Panc1 (cell line): ENCODE measurements at regions not wholly inside any gene's neighbourhood (a gene's known extent, or its start where the extent isn't known, plus 50 kb on each side); places are given as distances from the start of the nearest gene placed in this dataset.

Experiments used
- ATAC-seq: fragments of 200-7000 bp; cut with Tn5 transposase; 2 replicates; pipeline ENCODE4 v1.9.1; 2020; ENCODE audit warnings: mild to moderate bottlenecking, moderate library complexity
- BruUV-seq: library from RNA; stranded (reverse); fragments of 400-500 nt; replicated peaks from 2 replicates; lab custom pipeline; 2021; lab: Mats Ljungman, UMichigan
- CTCF ChIA-PET: fragments of 300-600 bp; sonication (Branson Sonifier 250); formaldehyde crosslinking; loops from one replicate; lab custom pipeline; 2022; ENCODE audit warnings: antibody characterized with exemption; lab: Charles Lee
- POLR2A ChIA-PET: fragments of 300-600 bp; sonication (Branson Sonifier 250); formaldehyde crosslinking; loops from one replicate; lab custom pipeline; 2022; ENCODE audit warnings: antibody characterized with exemption; lab: Charles Lee
- DNase-seq: peaks from one replicate; pipeline ENCODE4 v3.0.0-alpha.2; 2010; ENCODE audit warnings: low read depth, low spot score
- H3K27ac ChIP-seq: 2 replicates; pipeline ENCODE4 v1.5.1; 2011; ENCODE audit warnings: mild to moderate bottlenecking, low read length, inconsistent platforms
- H3K27me3 ChIP-seq: fragments of 200-500 bp; sonication (Bioruptor generic); 2 replicates; pipeline ENCODE4 v1.6.0; 2014; ENCODE audit warnings: low read length, inconsistent platforms; ENCODE audit not compliant: control insufficient read depth, insufficient read depth
- H3K36me3 ChIP-seq: fragments of 200-500 bp; sonication (Bioruptor generic); 2 replicates; pipeline ENCODE4 v1.5.1; 2014; ENCODE audit warnings: inconsistent platforms, mild to moderate bottlenecking, low read length, moderate library complexity; ENCODE audit not compliant: control insufficient read depth, insufficient read depth
- H3K4me1 ChIP-seq: 2 replicates; pipeline ENCODE4 v1.5.1; 2011; ENCODE audit warnings: inconsistent platforms, mild to moderate bottlenecking, low read length, moderate library complexity; ENCODE audit not compliant: control insufficient read depth, insufficient read depth
- H3K4me3 ChIP-seq, 2 experiments: 2 replicates each; pipeline ENCODE4 v1.5.1; 2011 to 2012; ENCODE audit warnings: low read depth in 2 of 2, low read length in 2 of 2, mild to moderate bottlenecking in 2 of 2, inconsistent platforms in 1 of 2, moderate library complexity in 1 of 2
- H3K9me3 ChIP-seq: fragments of 200-500 bp; sonication (Bioruptor generic); 2 replicates; pipeline ENCODE4 v1.5.1; 2014; ENCODE audit warnings: low read depth, mild to moderate bottlenecking, inconsistent platforms, low read length, moderate library complexity; ENCODE audit not compliant: control insufficient read depth, insufficient read depth
- CTCF ChIP-seq: fragments of 450-650 bp; IDR thresholded peaks from 2 replicates; pipeline ENCODE4 v1.5.1; 2017; ENCODE audit warnings: mild to moderate bottlenecking
- POLR2AphosphoS5 ChIP-seq: IDR thresholded peaks from 2 replicates; pipeline ENCODE4 v1.6.1; 2012; ENCODE audit warnings: mild to moderate bottlenecking, low read depth, low read length, moderate library complexity
- REST ChIP-seq, 2 experiments: IDR thresholded peaks; 2 replicates each; pipeline ENCODE4 v1.6.1; 2011 to 2012; ENCODE audit warnings: low read depth in 2 of 2, control low read depth in 1 of 2, low read length in 1 of 2, mild to moderate bottlenecking in 1 of 2, moderate library complexity in 1 of 2; ENCODE audit not compliant: insufficient read depth in 1 of 2
- SIN3A ChIP-seq: IDR thresholded peaks from 2 replicates; pipeline ENCODE4 v1.6.1; 2012; ENCODE audit warnings: low read depth, mild to moderate bottlenecking, low read length, moderate library complexity, borderline replicate concordance; ENCODE audit not compliant: insufficient read depth
- TCF7L2 ChIP-seq: IDR thresholded peaks from 2 replicates; pipeline ENCODE4 v1.6.1; 2011; ENCODE audit warnings: mild to moderate bottlenecking, low read depth, low read length, inconsistent platforms
- in situ Hi-C: cut with HindIII; loops from 2 replicates; pipeline ENCODE4 v1.10.0; 2016; ENCODE audit warnings: low sequenced_read_pairs, low pct_unique_long_range_greater_than_20kb
- intact Hi-C: fragments of 100-400 bp; cut with micrococcal nuclease; formaldehyde crosslinking; loops from one replicate; pipeline ENCODE4 v1.10.0; 2022; ENCODE audit not compliant: unreplicated experiment

- intact Hi-C loops = no loop called here
- TF ChIP-seq SIN3A = no peak
- no peak for TF ChIP-seq CTCF
- TF ChIP-seq TCF7L2 = no peak
- TF ChIP-seq REST (IDR thresholded peaks at IDR 0.05; ENCODE audit: insufficient read depth in 1 of 2, low read depth in 2 of 2, low read length in 1 of 2) = no peak
- ATAC-seq (no peak), DNase-seq (no peak)
- in situ Hi-C loops = no loop called here
- Histone ChIP-seq H3K4me1 (peaks cover 11% of the 10 kb centered on the region), H3K27me3 (no peaks in the 10 kb centered on the region), H3K27ac (peak overlapping the region; percentile 67; the same call in 1 of the 2 replicates), H3K4me3 (no peak overlapping the region), H3K36me3 (no peaks in the 10 kb centered on the region), H3K9me3 (no peaks in the 10 kb centered on the region)
- no TSS peak for BruUV-seq
- POLR2A ChIA-PET = no interaction called here
- CTCF ChIA-PET = no interaction called here
Observed at GRCh38 chr9:129442803-129443511, 177.9 kb downstream of the C9orf50 start.

GRCh38 chr9:129441852-129442251 is 179.0 kb downstream of the C9orf50 start:
- in situ Hi-C loops (no loop called here), intact Hi-C loops (no loop called here)
- H3K27me3 ChIP-seq = no peaks in the 10 kb centered on the region
- POLR2A ChIA-PET = interaction anchor here (1.0 kb wide), 1 partner anchor 17 kb away, joined by 13 read pairs; no protein-coding TSS in a partner anchor
- no peaks in the 10 kb centered on the region for H3K36me3 ChIP-seq
- CTCF ChIA-PET = interaction anchor here (0.6 to 0.7 kb wide), 2 partner anchors 174 to 207 kb away, joined by 4 to 9 read pairs; no protein-coding TSS in a partner anchor
- TF ChIP-seq REST (IDR thresholded peaks at IDR 0.05; ENCODE audit: insufficient read depth in 1 of 2, low read depth in 2 of 2, low read length in 1 of 2) (no peak), POLR2AphosphoS5 (no peak), TCF7L2 (no peak), CTCF (no peak), SIN3A (no peak)
- ATAC-seq (no peak), DNase-seq (no peak)
- no peak overlapping the region for H3K4me3 ChIP-seq
- BruUV-seq = no TSS peak
- no peak overlapping the region for H3K27ac ChIP-seq
- H3K9me3 ChIP-seq = no peaks in the 10 kb centered on the region
- peaks cover 17% of the 10 kb centered on the region for H3K4me1 ChIP-seq
